GM12878 (cell line): ENCODE measurements at regions not wholly inside any gene's neighbourhood (a gene's known extent, or its start where the extent isn't known, plus 50 kb on each side); places are given as distances from the start of the nearest gene placed in this dataset.

ENCODE experiments used
- ATAC-seq: fragments of 200-7000 bp; cut with Tn5 transposase; 3 replicates; pipeline ENCODE4 v1.9.1; 2020; ENCODE audit warnings: mild to moderate bottlenecking, moderate library complexity
- BruUV-seq: library from RNA; stranded (reverse); fragments of 400-500 nt; replicated peaks from 2 replicates; lab custom pipeline; 2021; lab: Mats Ljungman, UMichigan
- CTCF ChIA-PET: fragments of 300-600 bp; sonication (Branson Sonifier 250); formaldehyde crosslinking; extraction: SDS; loops from one replicate; lab custom pipeline; 2021; ENCODE audit warnings: inconsistent platforms; lab: Yijun Ruan, JAX
- POLR2A ChIA-PET: fragments of 350-600 bp; formaldehyde crosslinking; extraction: SDS; loops from one replicate; lab custom pipeline; 2021; ENCODE audit warnings: inconsistent platforms; lab: Charles Lee
- RAD21 ChIA-PET: fragments of 300-600 bp; sonication (Branson Sonifier 250); formaldehyde crosslinking; loops from one replicate; lab custom pipeline; 2023; ENCODE audit warnings: antibody characterized with exemption; ENCODE audit not compliant: unreplicated experiment; lab: Charles Lee
- SMC1A ChIA-PET: fragments of 300-600 bp; sonication (Branson Sonifier 250); formaldehyde crosslinking; loops from one replicate; lab custom pipeline; 2023; ENCODE audit not compliant: unreplicated experiment, uncharacterized antibody; lab: Charles Lee
- DNase-seq: peaks from one replicate; pipeline ENCODE4 v3.0.0-alpha.2; 2011; ENCODE audit warnings: low read depth, low spot score
- FAIRE-seq: peaks from 3 replicates; lab custom pipeline; 2011; peaks lifted over from hg19 to GRCh38; lab: Jason Lieb, UNC
- H2AFZ ChIP-seq: 2 replicates; pipeline ENCODE4 v1.6.0; 2011; ENCODE audit warnings: low read depth, low read length, control low read depth; ENCODE audit not compliant: control insufficient read depth
- H3K27ac ChIP-seq: 2 replicates; pipeline ENCODE4 v1.5.1; 2011; ENCODE audit warnings: control low read depth; ENCODE audit not compliant: control insufficient read depth, insufficient read depth
- H3K27me3 ChIP-seq, 2 experiments: replicated peaks in 1 of 2; 2 replicates each; pipeline versions ENCODE4 v1.6.0 to v1.6.1; 2011; ENCODE audit warnings: low read length in 1 of 2; ENCODE audit not compliant: control insufficient read depth in 2 of 2, insufficient read depth in 2 of 2
- H3K36me3 ChIP-seq, 2 experiments: 2 replicates each; pipeline ENCODE4 v1.5.1; 2011; ENCODE audit warnings: low read length in 1 of 2; ENCODE audit not compliant: control insufficient read depth in 2 of 2, insufficient read depth in 2 of 2
- H3K4me1 ChIP-seq: 2 replicates; pipeline ENCODE4 v1.6.1; 2011; ENCODE audit warnings: mild to moderate bottlenecking, low read length, moderate library complexity, mixed read lengths; ENCODE audit not compliant: control insufficient read depth, insufficient read depth
- H3K4me2 ChIP-seq: 2 replicates; pipeline ENCODE4 v1.6.0; 2011; ENCODE audit warnings: control low read depth; ENCODE audit not compliant: control insufficient read depth, insufficient read depth
- H3K4me3 ChIP-seq: fragments of 200-600 bp; sonication (generic); 2 replicates; pipeline ENCODE4 v1.5.1; 2016
- H3K79me2 ChIP-seq: 2 replicates; pipeline ENCODE4 v1.6.0; 2011; ENCODE audit warnings: low read length; ENCODE audit not compliant: control insufficient read depth, insufficient read depth
- H3K9ac ChIP-seq: 2 replicates; pipeline ENCODE4 v1.8.0; 2011; ENCODE audit warnings: low read length, control low read depth, mixed read lengths; ENCODE audit not compliant: control insufficient read depth, insufficient read depth
- H3K9me3 ChIP-seq: replicated peaks from 3 replicates; pipeline ENCODE4 v1.5.1; 2011; ENCODE audit warnings: mild to moderate bottlenecking, low read length; ENCODE audit not compliant: control insufficient read depth, insufficient read depth
- H4K20me1 ChIP-seq: 2 replicates; pipeline ENCODE4 v1.6.0; 2011; ENCODE audit not compliant: control insufficient read depth, insufficient read depth
- BMI1 ChIP-seq: fragments of 450-650 bp; IDR thresholded peaks from 2 replicates; pipeline ENCODE4 v1.6.1; 2016; ENCODE audit warnings: mild to moderate bottlenecking, moderate library complexity, borderline replicate concordance
- CREM ChIP-seq: IDR thresholded peaks from 2 replicates; pipeline ENCODE4 v1.6.1; 2014; ENCODE audit warnings: antibody characterized with exemption, low read depth
- FOXM1 ChIP-seq: IDR thresholded peaks from 2 replicates; pipeline ENCODE4 v1.6.1; 2012; ENCODE audit warnings: low read depth, mild to moderate bottlenecking, inconsistent platforms, low read length, moderate library complexity
- MEF2A ChIP-seq: IDR thresholded peaks from 2 replicates; pipeline ENCODE4 v1.6.1; 2011; ENCODE audit warnings: low read depth, mild to moderate bottlenecking, low read length, moderate library complexity; ENCODE audit not compliant: insufficient read depth
- MEF2B ChIP-seq: fragments of 450-650 bp; IDR thresholded peaks from 2 replicates; pipeline ENCODE4 v1.6.1; 2018; ENCODE audit warnings: mild to moderate bottlenecking, moderate library complexity; ENCODE audit not compliant: partially characterized antibody, poor library complexity, severe bottlenecking
- MTA3 ChIP-seq: IDR thresholded peaks from 2 replicates; pipeline ENCODE4 v1.6.1; 2012; ENCODE audit warnings: low read length, inconsistent platforms, borderline replicate concordance
- NFIC ChIP-seq: IDR thresholded peaks from 2 replicates; pipeline ENCODE4 v1.6.1; 2012; ENCODE audit warnings: low read depth, mild to moderate bottlenecking, inconsistent platforms, low read length, moderate library complexity
- NFYA ChIP-seq: IDR thresholded peaks from 2 replicates; pipeline ENCODE4 v1.6.1; 2011; ENCODE audit warnings: low read depth, mild to moderate bottlenecking, low read length, improper control_type of control experiment, borderline replicate concordance
- NR2F1 ChIP-seq: fragments of 450-650 bp; conservative IDR thresholded peaks from 2 replicates; pipeline ENCODE4 v1.6.1; 2017; ENCODE audit warnings: mild to moderate bottlenecking
- PAX8 ChIP-seq: fragments of 450-650 bp; IDR thresholded peaks from 2 replicates; pipeline ENCODE4 v1.6.1; 2017; ENCODE audit warnings: mild to moderate bottlenecking, moderate library complexity
- PML ChIP-seq: IDR thresholded peaks from 2 replicates; pipeline ENCODE4 v1.6.1; 2012; ENCODE audit warnings: low read length, inconsistent platforms
- RUNX3 ChIP-seq: IDR thresholded peaks from 2 replicates; pipeline ENCODE4 v1.6.1; 2012; ENCODE audit warnings: low read length, inconsistent platforms
- TCF12 ChIP-seq: IDR thresholded peaks from 2 replicates; pipeline ENCODE4 v1.6.1; 2011; ENCODE audit warnings: low read depth, mild to moderate bottlenecking, low read length
- YBX1 ChIP-seq: fragments of 450-650 bp; IDR thresholded peaks from 2 replicates; pipeline ENCODE4 v1.6.1; 2016; ENCODE audit warnings: antibody characterized with exemption
- WGBS: methylation state at CpG from one replicate; pipeline ENCODE4 v1.1.6; 2016; ENCODE audit warnings: low lambda C conversion rate; ENCODE audit not compliant: insufficient replicate concordance, insufficient coverage; ENCODE audit errors: missing lambda C conversion rate; 5-methylcytosine and 5-hydroxymethylcytosine counted together
- in situ Hi-C: fragments of 300-500 bp; cut with MboI; formaldehyde crosslinking; loops from 9 replicates; pipeline ENCODE4 v1.14.3; 2018; ENCODE audit warnings: mixed read lengths
- intact Hi-C: fragments of 100-400 bp; cut with micrococcal nuclease; formaldehyde crosslinking; loops from one replicate; pipeline ENCODE4 v1.14.2; 2022; ENCODE audit not compliant: unreplicated experiment
- TF ChIP-seq, protein P1 (sequence below): fragments of 150-350 bp; IDR thresholded peaks from 2 replicates; pipeline ENCODE4 v1.6.1; 2016; ENCODE audit warnings: low read depth, low read length
- TF ChIP-seq, protein P2 (sequence below): IDR thresholded peaks from 2 replicates; pipeline ENCODE4 v1.6.1; 2012; ENCODE audit warnings: low read length, inconsistent platforms
- TF ChIP-seq, protein P3 (sequence below): fragments of 450-650 bp; IDR thresholded peaks from 2 replicates; pipeline ENCODE4 v1.6.1; 2016; ENCODE audit warnings: mild to moderate bottlenecking, moderate library complexity, borderline replicate concordance

DNA sequence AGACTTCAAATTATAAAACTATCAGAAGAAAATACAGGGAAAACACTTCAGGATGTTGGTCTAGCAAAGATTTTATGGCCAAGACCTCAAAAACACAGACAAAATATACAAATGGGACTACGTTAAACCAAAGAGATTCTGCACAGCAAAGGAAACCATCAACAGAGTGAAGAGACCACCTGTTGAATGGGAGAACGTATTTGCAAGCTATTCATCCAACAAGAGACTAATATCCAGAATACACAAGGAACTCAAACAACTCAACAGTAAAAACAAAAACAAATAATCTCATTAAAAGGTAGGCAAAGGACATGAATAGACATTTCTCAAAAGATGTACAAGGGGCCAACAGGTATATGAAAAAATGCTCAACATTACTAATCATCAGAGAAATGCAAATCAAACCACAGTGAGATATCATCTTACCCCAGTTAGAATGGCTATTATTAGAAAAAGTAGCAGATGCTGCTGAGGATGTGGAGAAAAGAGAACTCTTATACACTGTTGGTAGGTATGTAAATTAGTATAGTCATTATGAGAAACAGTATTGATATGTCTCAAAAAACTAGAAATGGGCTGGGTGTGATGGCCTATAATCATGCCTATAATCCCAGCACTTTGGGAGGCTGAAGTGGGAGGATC lies 112.6 kb downstream of the LRIG2 start:
- ChIA-PET RAD21 (no interaction called here), POLR2A (no interaction called here), CTCF (no interaction called here), SMC1A (no interaction called here)
- WGBS = 26% methylated on average over 2 of the region's 2 CpGs
- H3K27ac ChIP-seq = no peak overlapping the region
- no peak overlapping the region for H3K9ac ChIP-seq
- no TSS peak for BruUV-seq
- no peak overlapping the region for H2AFZ ChIP-seq
- H4K20me1 ChIP-seq = no peaks in the 10 kb centered on the region
- no peaks in the 10 kb centered on the region; a peak in 2 of 4 replicates for H3K27me3 ChIP-seq
- DNase-seq (peak; percentile 27), ATAC-seq (peak; percentile 89), FAIRE-seq (peak; percentile 59)
- in situ Hi-C loops (no loop called here), intact Hi-C loops (no loop called here)
- H3K4me2 ChIP-seq = no peak overlapping the region; the same call in 1 of the 2 replicates
- H3K4me1 ChIP-seq = peaks cover 5% of the 10 kb centered on the region
- no peaks in the 10 kb centered on the region for H3K79me2 ChIP-seq
- H3K9me3 ChIP-seq = no peaks in the 10 kb centered on the region; the same call in 1 of the 3 replicates
- H3K36me3 ChIP-seq = no peaks in the 10 kb centered on the region
- H3K4me3 ChIP-seq = no peak overlapping the region
- TF ChIP-seq NR2F1 = peak; percentile 53; the same call in 1 of the 2 replicates
- no peak for TF ChIP-seq BMI1
- no peak for TF ChIP-seq YBX1
- TF ChIP-seq, protein P1, sequence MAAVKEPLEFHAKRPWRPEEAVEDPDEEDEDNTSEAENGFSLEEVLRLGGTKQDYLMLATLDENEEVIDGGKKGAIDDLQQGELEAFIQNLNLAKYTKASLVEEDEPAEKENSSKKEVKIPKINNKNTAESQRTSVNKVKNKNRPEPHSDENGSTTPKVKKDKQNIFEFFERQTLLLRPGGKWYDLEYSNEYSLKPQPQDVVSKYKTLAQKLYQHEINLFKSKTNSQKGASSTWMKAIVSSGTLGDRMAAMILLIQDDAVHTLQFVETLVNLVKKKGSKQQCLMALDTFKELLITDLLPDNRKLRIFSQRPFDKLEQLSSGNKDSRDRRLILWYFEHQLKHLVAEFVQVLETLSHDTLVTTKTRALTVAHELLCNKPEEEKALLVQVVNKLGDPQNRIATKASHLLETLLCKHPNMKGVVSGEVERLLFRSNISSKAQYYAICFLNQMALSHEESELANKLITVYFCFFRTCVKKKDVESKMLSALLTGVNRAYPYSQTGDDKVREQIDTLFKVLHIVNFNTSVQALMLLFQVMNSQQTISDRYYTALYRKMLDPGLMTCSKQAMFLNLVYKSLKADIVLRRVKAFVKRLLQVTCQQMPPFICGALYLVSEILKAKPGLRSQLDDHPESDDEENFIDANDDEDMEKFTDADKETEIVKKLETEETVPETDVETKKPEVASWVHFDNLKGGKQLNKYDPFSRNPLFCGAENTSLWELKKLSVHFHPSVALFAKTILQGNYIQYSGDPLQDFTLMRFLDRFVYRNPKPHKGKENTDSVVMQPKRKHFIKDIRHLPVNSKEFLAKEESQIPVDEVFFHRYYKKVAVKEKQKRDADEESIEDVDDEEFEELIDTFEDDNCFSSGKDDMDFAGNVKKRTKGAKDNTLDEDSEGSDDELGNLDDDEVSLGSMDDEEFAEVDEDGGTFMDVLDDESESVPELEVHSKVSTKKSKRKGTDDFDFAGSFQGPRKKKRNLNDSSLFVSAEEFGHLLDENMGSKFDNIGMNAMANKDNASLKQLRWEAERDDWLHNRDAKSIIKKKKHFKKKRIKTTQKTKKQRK = no peak
- peak; percentile 92 for TF ChIP-seq RUNX3
- peak; percentile 92 for TF ChIP-seq MEF2A
- 0 out of 2 replicates have a peak, but pooled peaks have one; percentile 41 for TF ChIP-seq PML
- TF ChIP-seq MTA3 = peak; percentile 35; the same call in 1 of the 2 replicates
- no peak for TF ChIP-seq PAX8
- TF ChIP-seq NFYA = no peak
- TF ChIP-seq MEF2B = peak; percentile 83
- TF ChIP-seq, protein P2, sequence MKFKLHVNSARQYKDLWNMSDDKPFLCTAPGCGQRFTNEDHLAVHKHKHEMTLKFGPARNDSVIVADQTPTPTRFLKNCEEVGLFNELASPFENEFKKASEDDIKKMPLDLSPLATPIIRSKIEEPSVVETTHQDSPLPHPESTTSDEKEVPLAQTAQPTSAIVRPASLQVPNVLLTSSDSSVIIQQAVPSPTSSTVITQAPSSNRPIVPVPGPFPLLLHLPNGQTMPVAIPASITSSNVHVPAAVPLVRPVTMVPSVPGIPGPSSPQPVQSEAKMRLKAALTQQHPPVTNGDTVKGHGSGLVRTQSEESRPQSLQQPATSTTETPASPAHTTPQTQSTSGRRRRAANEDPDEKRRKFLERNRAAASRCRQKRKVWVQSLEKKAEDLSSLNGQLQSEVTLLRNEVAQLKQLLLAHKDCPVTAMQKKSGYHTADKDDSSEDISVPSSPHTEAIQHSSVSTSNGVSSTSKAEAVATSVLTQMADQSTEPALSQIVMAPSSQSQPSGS = peak; percentile 82
- peak; percentile 82 for TF ChIP-seq NFIC
- no peak for TF ChIP-seq TCF12
- TF ChIP-seq CREM = peak; percentile 18; the same call in 1 of the 2 replicates
- peak; percentile 63; the same call in 1 of the 2 replicates for TF ChIP-seq FOXM1
- TF ChIP-seq, protein P3, sequence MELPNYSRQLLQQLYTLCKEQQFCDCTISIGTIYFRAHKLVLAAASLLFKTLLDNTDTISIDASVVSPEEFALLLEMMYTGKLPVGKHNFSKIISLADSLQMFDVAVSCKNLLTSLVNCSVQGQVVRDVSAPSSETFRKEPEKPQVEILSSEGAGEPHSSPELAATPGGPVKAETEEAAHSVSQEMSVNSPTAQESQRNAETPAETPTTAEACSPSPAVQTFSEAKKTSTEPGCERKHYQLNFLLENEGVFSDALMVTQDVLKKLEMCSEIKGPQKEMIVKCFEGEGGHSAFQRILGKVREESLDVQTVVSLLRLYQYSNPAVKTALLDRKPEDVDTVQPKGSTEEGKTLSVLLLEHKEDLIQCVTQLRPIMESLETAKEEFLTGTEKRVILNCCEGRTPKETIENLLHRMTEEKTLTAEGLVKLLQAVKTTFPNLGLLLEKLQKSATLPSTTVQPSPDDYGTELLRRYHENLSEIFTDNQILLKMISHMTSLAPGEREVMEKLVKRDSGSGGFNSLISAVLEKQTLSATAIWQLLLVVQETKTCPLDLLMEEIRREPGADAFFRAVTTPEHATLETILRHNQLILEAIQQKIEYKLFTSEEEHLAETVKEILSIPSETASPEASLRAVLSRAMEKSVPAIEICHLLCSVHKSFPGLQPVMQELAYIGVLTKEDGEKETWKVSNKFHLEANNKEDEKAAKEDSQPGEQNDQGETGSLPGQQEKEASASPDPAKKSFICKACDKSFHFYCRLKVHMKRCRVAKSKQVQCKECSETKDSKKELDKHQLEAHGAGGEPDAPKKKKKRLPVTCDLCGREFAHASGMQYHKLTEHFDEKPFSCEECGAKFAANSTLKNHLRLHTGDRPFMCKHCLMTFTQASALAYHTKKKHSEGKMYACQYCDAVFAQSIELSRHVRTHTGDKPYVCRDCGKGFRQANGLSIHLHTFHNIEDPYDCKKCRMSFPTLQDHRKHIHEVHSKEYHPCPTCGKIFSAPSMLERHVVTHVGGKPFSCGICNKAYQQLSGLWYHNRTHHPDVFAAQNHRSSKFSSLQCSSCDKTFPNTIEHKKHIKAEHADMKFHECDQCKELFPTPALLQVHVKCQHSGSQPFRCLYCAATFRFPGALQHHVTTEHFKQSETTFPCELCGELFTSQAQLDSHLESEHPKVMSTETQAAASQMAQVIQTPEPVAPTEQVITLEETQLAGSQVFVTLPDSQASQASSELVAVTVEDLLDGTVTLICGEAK = no peak
